H9 (cell line): ENCODE measurements at regions not wholly inside any gene's neighbourhood (a gene's known extent, or its start where the extent isn't known, plus 50 kb on each side); places are given as distances from the start of the nearest gene placed in this dataset.

Experiments used
- DNase-seq: peaks from one replicate; pipeline ENCODE4 v3.0.0-alpha.2; 2017
- H2AFZ ChIP-seq: one replicate; pipeline ENCODE4 v1.6.1; 2013; ENCODE audit warnings: mild to moderate bottlenecking, low read length, control low read depth, moderate library complexity
- H2AK5ac ChIP-seq: 2 replicates; pipeline ENCODE4 v1.6.1; 2013; ENCODE audit warnings: low read length, control low read depth, mixed read lengths; ENCODE audit not compliant: insufficient read length
- H2BK120ac ChIP-seq: one replicate; pipeline ENCODE4 v1.6.1; 2013; ENCODE audit warnings: low read depth, mild to moderate bottlenecking, low read length, control low read depth, inconsistent platforms; ENCODE audit not compliant: poor library complexity, severe bottlenecking
- H2BK12ac ChIP-seq: 2 replicates; pipeline ENCODE4 v1.6.1; 2013; ENCODE audit warnings: low read length, control low read depth, mixed read lengths, low read depth; ENCODE audit not compliant: insufficient read length
- H2BK15ac ChIP-seq: 2 replicates; pipeline ENCODE4 v1.6.1; 2013; ENCODE audit warnings: low read depth, low read length, control low read depth
- H2BK20ac ChIP-seq: one replicate; pipeline ENCODE4 v1.6.1; 2013; ENCODE audit warnings: low read depth, mild to moderate bottlenecking, low read length, control low read depth, inconsistent platforms; ENCODE audit not compliant: poor library complexity, severe bottlenecking
- H2BK5ac ChIP-seq: 2 replicates; pipeline ENCODE4 v1.6.1; 2013; ENCODE audit warnings: low read length, control low read depth, mixed read lengths; ENCODE audit not compliant: insufficient read length
- H3K14ac ChIP-seq: 2 replicates; pipeline ENCODE4 v1.6.1; 2013; ENCODE audit warnings: low read length, control low read depth; ENCODE audit not compliant: insufficient read depth
- H3K18ac ChIP-seq: 2 replicates; pipeline ENCODE4 v1.6.1; 2013; ENCODE audit warnings: low read depth, mild to moderate bottlenecking, mixed read lengths, low read length, control low read depth; ENCODE audit not compliant: insufficient read length
- H3K23ac ChIP-seq: 2 replicates; pipeline ENCODE4 v1.6.1; 2013; ENCODE audit warnings: low read length, control low read depth, mixed read lengths, low read depth; ENCODE audit not compliant: insufficient read length
- H3K23me2 ChIP-seq: 2 replicates; pipeline ENCODE4 v1.6.1; 2013; ENCODE audit warnings: low read depth, mild to moderate bottlenecking, mixed read lengths, low read length, control low read depth; ENCODE audit not compliant: insufficient read length, poor library complexity, severe bottlenecking
- H3K27ac ChIP-seq: 2 replicates; pipeline ENCODE4 v1.5.1; 2013; ENCODE audit warnings: low read length, control low read depth, mixed read lengths, low read depth; ENCODE audit not compliant: insufficient read length
- H3K27me3 ChIP-seq: 2 replicates; pipeline ENCODE4 v1.6.1; 2013; ENCODE audit warnings: low read length, control low read depth, inconsistent platforms; ENCODE audit not compliant: insufficient read depth
- H3K4ac ChIP-seq: 2 replicates; pipeline ENCODE4 v1.6.1; 2013; ENCODE audit warnings: low read depth, mild to moderate bottlenecking, control low read depth, inconsistent platforms, low read length, moderate library complexity
- H3K4me1 ChIP-seq: 2 replicates; pipeline ENCODE4 v1.6.1; 2013; ENCODE audit warnings: low read length, control low read depth, inconsistent platforms; ENCODE audit not compliant: insufficient read depth
- H3K4me2 ChIP-seq: 2 replicates; pipeline ENCODE4 v1.6.1; 2013; ENCODE audit warnings: low read length, control low read depth, mixed read lengths; ENCODE audit not compliant: insufficient read length, insufficient read depth
- H3K56ac ChIP-seq: 2 replicates; pipeline ENCODE4 v1.6.1; 2013; ENCODE audit warnings: low read depth, mild to moderate bottlenecking, mixed read lengths, low read length, control low read depth; ENCODE audit not compliant: insufficient read length
- H3K79me1 ChIP-seq: 2 replicates; pipeline ENCODE4 v1.6.1; 2013; ENCODE audit warnings: low read depth, mild to moderate bottlenecking, moderate library complexity, low read length, control low read depth, inconsistent platforms; ENCODE audit not compliant: insufficient read depth, poor library complexity, severe bottlenecking
- H3K79me2 ChIP-seq: 2 replicates; pipeline ENCODE4 v1.6.1; 2013; ENCODE audit warnings: low read length, control low read depth, inconsistent platforms; ENCODE audit not compliant: insufficient read depth
- H3K9ac ChIP-seq: 2 replicates; pipeline ENCODE4 v1.6.1; 2013; ENCODE audit warnings: low read length, control low read depth, mixed read lengths; ENCODE audit not compliant: insufficient read length; ENCODE audit errors: extremely low read depth
- H3K9me3 ChIP-seq: one replicate; pipeline ENCODE4 v1.6.1; 2013; ENCODE audit warnings: low read depth, low read length, inconsistent platforms; ENCODE audit not compliant: control insufficient read depth
- H3T11ph ChIP-seq: one replicate; pipeline ENCODE4 v1.6.1; 2013; ENCODE audit warnings: mild to moderate bottlenecking, low read length, control low read depth, inconsistent platforms
- H4K20me1 ChIP-seq: one replicate; pipeline ENCODE4 v1.6.1; 2013; ENCODE audit not compliant: control insufficient read depth, insufficient read length, insufficient read depth
- H4K5ac ChIP-seq: 2 replicates; pipeline ENCODE4 v1.6.1; 2013; ENCODE audit warnings: low read depth, mild to moderate bottlenecking, mixed read lengths, low read length, control low read depth; ENCODE audit not compliant: insufficient read length
- H4K8ac ChIP-seq: replicated peaks from 2 replicates; pipeline ENCODE4 v1.6.1; 2013; ENCODE audit warnings: low read length, control low read depth, mixed read lengths, low read depth; ENCODE audit not compliant: insufficient read length
- H4K91ac ChIP-seq: 2 replicates; pipeline ENCODE4 v1.6.1; 2013; ENCODE audit warnings: low read depth, mild to moderate bottlenecking, moderate library complexity, mixed read lengths, low read length, control low read depth; ENCODE audit not compliant: insufficient read length
- H3K27ac Mint-ChIP-seq, 3 experiments: 2 replicates in 2 of 3; 3 replicates in 1 of 3; pipeline ENCODE4 v1.8.0; 2020 to 2021; ENCODE audit warnings: mixed read lengths in 3 of 3, mild to moderate bottlenecking in 1 of 3, moderate library complexity in 1 of 3
- H3K27me3 Mint-ChIP-seq: 2 replicates; pipeline ENCODE4 v1.8.0; 2021; ENCODE audit warnings: low read depth, mild to moderate bottlenecking, moderate library complexity, mixed read lengths
- H3K36me3 Mint-ChIP-seq, 3 experiments: 2 replicates in 2 of 3; 3 replicates in 1 of 3; pipeline ENCODE4 v1.8.0; 2020 to 2021; ENCODE audit warnings: low read depth in 3 of 3, mixed read lengths in 3 of 3; ENCODE audit not compliant: insufficient read depth in 1 of 3
- H3K4me1 Mint-ChIP-seq, 2 experiments: 2 replicates each; pipeline ENCODE4 v1.8.0; 2020; ENCODE audit warnings: mixed read lengths in 2 of 2
- H3K4me3 Mint-ChIP-seq, 2 experiments: 2 replicates in 1 of 2; 3 replicates in 1 of 2; pipeline ENCODE4 v1.8.0; 2020 to 2021; ENCODE audit warnings: mild to moderate bottlenecking in 2 of 2, mixed read lengths in 2 of 2, moderate library complexity in 1 of 2
- H3K9me3 Mint-ChIP-seq, 2 experiments: 2 replicates in 1 of 2; 3 replicates in 1 of 2; pipeline ENCODE4 v1.8.0; 2020; ENCODE audit warnings: mild to moderate bottlenecking in 2 of 2, mixed read lengths in 2 of 2, moderate library complexity in 1 of 2
- WGBS: extraction: QIAGEN DNeasy Blood & Tissue Kit; methylation state at CpG from one replicate; pipeline ENCODE4 v1.1.7; 2013; ENCODE audit warnings: missing lambda C conversion rate, low lambda C conversion rate, mixed read lengths; ENCODE audit not compliant: insufficient read length; ENCODE audit errors: extremely low coverage; 5-methylcytosine and 5-hydroxymethylcytosine counted together
- TF ChIP-seq, protein P1 (sequence below): fragments of 200-600 bp; sonication (generic); conservative IDR thresholded peaks from 3 replicates; pipeline ENCODE4 v1.8.0; 2021; ENCODE audit warnings: antibody characterized with exemption, mild to moderate bottlenecking

DNA sequence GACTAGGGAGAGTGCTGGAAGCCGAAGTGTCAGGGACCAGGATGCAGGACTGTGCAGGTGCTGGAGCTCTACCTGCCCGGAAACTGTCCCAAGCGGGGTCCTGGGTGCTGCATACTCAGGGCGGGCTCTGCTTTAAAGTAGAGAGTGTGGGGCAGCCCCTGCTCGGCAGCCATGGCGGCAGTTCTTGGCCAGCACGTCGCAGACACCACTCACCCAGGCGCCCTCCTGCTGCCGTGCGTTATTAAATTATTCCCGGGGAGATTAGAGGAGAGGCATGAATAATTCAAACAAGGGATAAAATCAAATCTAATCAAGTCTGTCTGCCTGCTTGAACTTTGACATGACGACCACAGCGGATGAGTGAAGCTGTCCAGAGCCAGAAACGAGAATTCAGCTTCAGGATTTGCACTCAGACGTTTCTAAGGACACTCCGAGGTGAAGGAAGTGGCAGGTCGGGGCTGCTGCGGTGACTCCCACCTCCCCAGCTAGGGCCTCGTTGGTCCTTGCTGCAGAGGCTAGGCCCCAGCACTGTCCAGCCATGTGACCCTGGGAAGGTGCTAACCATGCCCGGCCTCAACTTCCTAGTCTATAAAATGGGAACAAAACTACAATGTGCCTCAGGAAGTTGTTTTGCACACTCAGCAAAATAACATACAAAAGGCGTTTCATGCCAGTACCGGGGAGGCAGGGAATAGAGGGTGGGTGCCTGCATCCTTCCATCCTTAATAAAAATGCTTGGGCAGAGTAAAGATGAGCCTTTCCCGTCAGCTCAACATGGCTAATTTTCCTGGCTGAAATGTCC is 91.3 kb upstream of the ADAMTS2 start:
- Histone ChIP-seq H3T11ph (no peak overlapping the region), H2BK120ac (no peak overlapping the region), H3K79me1 (no peaks in the 10 kb centered on the region), H2BK12ac (no peak overlapping the region), H3K14ac (no peak overlapping the region), H2BK20ac (no peak overlapping the region), H3K4me1 (no peaks in the 10 kb centered on the region), H3K27me3 (no peaks in the 10 kb centered on the region), H3K23ac (no peak overlapping the region), H3K56ac (no peak overlapping the region), H3K9ac (no peak overlapping the region), H3K4ac (no peak overlapping the region), H2BK15ac (no peak overlapping the region), H4K5ac (no peak overlapping the region), H2AK5ac (no peak overlapping the region), H3K79me2 (no peaks in the 10 kb centered on the region), H3K9me3 (no peaks in the 10 kb centered on the region), H4K91ac (no peak overlapping the region), H3K4me2 (no peak overlapping the region), H2AFZ (no peak overlapping the region), H2BK5ac (no peak overlapping the region), H4K20me1 (no peaks in the 10 kb centered on the region), H3K23me2 (no peaks in the 10 kb centered on the region), H3K27ac (no peak overlapping the region), H4K8ac (no peak overlapping the region), H3K18ac (no peak overlapping the region)
- TF ChIP-seq, protein P1, sequence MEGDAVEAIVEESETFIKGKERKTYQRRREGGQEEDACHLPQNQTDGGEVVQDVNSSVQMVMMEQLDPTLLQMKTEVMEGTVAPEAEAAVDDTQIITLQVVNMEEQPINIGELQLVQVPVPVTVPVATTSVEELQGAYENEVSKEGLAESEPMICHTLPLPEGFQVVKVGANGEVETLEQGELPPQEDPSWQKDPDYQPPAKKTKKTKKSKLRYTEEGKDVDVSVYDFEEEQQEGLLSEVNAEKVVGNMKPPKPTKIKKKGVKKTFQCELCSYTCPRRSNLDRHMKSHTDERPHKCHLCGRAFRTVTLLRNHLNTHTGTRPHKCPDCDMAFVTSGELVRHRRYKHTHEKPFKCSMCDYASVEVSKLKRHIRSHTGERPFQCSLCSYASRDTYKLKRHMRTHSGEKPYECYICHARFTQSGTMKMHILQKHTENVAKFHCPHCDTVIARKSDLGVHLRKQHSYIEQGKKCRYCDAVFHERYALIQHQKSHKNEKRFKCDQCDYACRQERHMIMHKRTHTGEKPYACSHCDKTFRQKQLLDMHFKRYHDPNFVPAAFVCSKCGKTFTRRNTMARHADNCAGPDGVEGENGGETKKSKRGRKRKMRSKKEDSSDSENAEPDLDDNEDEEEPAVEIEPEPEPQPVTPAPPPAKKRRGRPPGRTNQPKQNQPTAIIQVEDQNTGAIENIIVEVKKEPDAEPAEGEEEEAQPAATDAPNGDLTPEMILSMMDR: no peak
- H3K4me1 Mint-ChIP-seq: no peaks in the 10 kb centered on the region
- no peak for DNase-seq
- H3K27ac Mint-ChIP-seq: no peak overlapping the region
- peaks cover 13 to 27% of the 10 kb centered on the region in 2 experiments; a peak in 4 of 5 replicates for H3K9me3 Mint-ChIP-seq
- H3K36me3 Mint-ChIP-seq: peaks cover 0 to 4% (median 4%) of the 10 kb centered on the region in 3 experiments; a peak in 3 of 7 replicates
- WGBS: no CpG with 5 or more reads among the region's 24 CpGs
- H3K4me3 Mint-ChIP-seq: no peak overlapping the region
- H3K27me3 Mint-ChIP-seq: peaks cover 1% of the 10 kb centered on the region; the same call in 1 of the 2 replicates
